Lung (tissue), 12 donors: ENCODE measurements at regions not wholly inside any gene's neighbourhood (a gene's known extent, or its start where the extent isn't known, plus 50 kb on each side); places are given as distances from the start of the nearest gene placed in this dataset. TPM values are rescaled to one million over a fixed set of nuclear protein-coding genes. Genes with fewer than 3 reads are reported as not detected.
A peak's percentile ranks its signal among the peaks of the same experiment; 100 is the strongest.

Experiments used
- ATAC-seq: fragments of 200-7000 bp; cut with Tn5 transposase; one replicate; pipeline ENCODE4 v1.9.1; 2020; ENCODE audit warnings: moderate number of reproducible peaks; ENCODE audit not compliant: insufficient read depth, low FRiP score
- DNase-seq, 3 donors: peaks; one replicate each; pipeline ENCODE4 v3.0.0-alpha.2; 2013 to 2017
- H3K27ac ChIP-seq, 2 donors: one replicate each; pipeline ENCODE4 v1.5.1; 2013; ENCODE audit warnings: mild to moderate bottlenecking in 2 of 2, moderate library complexity in 2 of 2, control low read depth in 1 of 2, inconsistent platforms in 1 of 2, low read depth in 1 of 2, low read length in 1 of 2
- H3K27me3 ChIP-seq, 3 donors: one replicate each; pipeline ENCODE4 v1.5.1; 2013; ENCODE audit warnings: low read length in 2 of 3; ENCODE audit not compliant: control insufficient read depth in 3 of 3, insufficient read depth in 3 of 3
- H3K36me3 ChIP-seq, 4 donors: one replicate each; pipeline ENCODE4 v1.5.1; 2013; ENCODE audit warnings: low read length in 4 of 4, mild to moderate bottlenecking in 1 of 4, moderate library complexity in 1 of 4; ENCODE audit not compliant: control insufficient read depth in 4 of 4, insufficient read depth in 4 of 4
- H3K4me1 ChIP-seq, 5 donors: one replicate each; pipeline ENCODE4 v1.5.1; 2013; ENCODE audit warnings: low read length in 5 of 5, mild to moderate bottlenecking in 2 of 5, moderate library complexity in 1 of 5; ENCODE audit not compliant: control insufficient read depth in 5 of 5, insufficient read depth in 5 of 5
- H3K4me3 ChIP-seq: one replicate; pipeline ENCODE4 v1.5.1; 2013; ENCODE audit warnings: mild to moderate bottlenecking, control low read depth, moderate library complexity
- H3K9ac ChIP-seq, 2 donors: one replicate each; pipeline ENCODE4 v1.5.1; 2013; ENCODE audit warnings: low read length in 2 of 2, control low read depth in 1 of 2; ENCODE audit not compliant: insufficient read depth in 1 of 2
- H3K9me3 ChIP-seq, 4 donors: one replicate each; pipeline ENCODE4 v1.5.1; 2013; ENCODE audit warnings: low read length in 3 of 4, mild to moderate bottlenecking in 1 of 4, moderate library complexity in 1 of 4; ENCODE audit not compliant: control insufficient read depth in 4 of 4, insufficient read depth in 3 of 4
- WGBS, 2 donors: extraction: QIAGEN DNeasy Blood & Tissue Kit; methylation state at CpG; one replicate each; pipeline ENCODE4 v1.1.7; 2013; 5-methylcytosine and 5-hydroxymethylcytosine counted together
- small RNA-seq: library from RNA; depleted of rRNA; stranded (forward); fragments of <200 nt; gene quantifications from one replicate; pipeline ENCODE3, GENCODE V24; 2014; ENCODE audit warnings: low replicate concordance
- TF ChIP-seq, protein P1 (sequence below): IDR thresholded peaks from 2 replicates; pipeline ENCODE4 v1.5.1; 2012; ENCODE audit warnings: mild to moderate bottlenecking; ENCODE audit errors: control extremely low read depth, extremely low read depth
- donor health status: control.
- donor health status: control.
- donor health status: Bipolar disorder and iron deficiency.
- donor health status: healthy.
- donor health status: DM: yes; HTN: yes; CAD: no.

DNA sequence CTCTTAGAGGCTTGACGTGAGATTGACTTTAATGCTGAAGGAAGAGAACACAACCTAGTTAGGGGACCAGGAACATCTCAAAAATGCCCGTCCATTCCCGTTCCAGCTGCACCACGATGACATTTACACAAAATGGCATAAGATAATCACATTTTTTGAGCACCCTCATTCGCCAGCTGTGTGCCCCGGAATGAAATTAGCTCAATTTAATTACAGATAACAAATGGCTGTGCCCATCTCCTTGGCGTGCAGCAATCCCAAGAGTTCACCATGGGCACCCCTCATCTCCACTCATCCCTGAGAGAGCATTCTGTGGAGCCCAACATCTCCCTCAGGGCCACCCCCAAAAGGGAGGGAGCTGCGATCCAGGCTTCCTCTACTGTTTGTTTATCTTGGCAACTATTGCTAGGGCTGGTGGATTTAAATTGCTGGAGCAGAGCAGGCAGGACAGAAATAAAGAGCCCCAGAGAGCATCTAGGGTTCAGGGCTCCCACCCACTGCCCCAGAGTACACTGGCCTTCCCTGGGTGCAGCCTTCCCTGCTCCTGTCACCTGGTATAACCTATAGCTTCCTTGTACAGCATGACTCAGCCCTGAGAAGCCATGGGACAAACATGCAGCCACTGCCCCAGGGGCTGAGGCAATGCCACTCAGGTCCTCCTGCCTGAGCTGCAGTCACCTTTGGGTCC lies 263.5 kb downstream of the ZEB1 start:
- peak; percentile 55 to 78 (median 72) for DNase-seq
- no peak overlapping the region for H3K4me3 ChIP-seq
- TF ChIP-seq, protein P1, sequence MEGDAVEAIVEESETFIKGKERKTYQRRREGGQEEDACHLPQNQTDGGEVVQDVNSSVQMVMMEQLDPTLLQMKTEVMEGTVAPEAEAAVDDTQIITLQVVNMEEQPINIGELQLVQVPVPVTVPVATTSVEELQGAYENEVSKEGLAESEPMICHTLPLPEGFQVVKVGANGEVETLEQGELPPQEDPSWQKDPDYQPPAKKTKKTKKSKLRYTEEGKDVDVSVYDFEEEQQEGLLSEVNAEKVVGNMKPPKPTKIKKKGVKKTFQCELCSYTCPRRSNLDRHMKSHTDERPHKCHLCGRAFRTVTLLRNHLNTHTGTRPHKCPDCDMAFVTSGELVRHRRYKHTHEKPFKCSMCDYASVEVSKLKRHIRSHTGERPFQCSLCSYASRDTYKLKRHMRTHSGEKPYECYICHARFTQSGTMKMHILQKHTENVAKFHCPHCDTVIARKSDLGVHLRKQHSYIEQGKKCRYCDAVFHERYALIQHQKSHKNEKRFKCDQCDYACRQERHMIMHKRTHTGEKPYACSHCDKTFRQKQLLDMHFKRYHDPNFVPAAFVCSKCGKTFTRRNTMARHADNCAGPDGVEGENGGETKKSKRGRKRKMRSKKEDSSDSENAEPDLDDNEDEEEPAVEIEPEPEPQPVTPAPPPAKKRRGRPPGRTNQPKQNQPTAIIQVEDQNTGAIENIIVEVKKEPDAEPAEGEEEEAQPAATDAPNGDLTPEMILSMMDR, result no peak
- 41 to 52% methylated on average over 8 of the region's 8 CpGs for WGBS, 2 donors
- peaks cover 0 to 6% (median 0%) of the 10 kb centered on the region in 4 donors for H3K9me3 ChIP-seq
- H3K36me3 ChIP-seq, result no peaks in the 10 kb centered on the region
- H3K27ac ChIP-seq, result peak overlapping the region in 1 of 2 donors; percentile 34
- peaks cover 0 to 23% (median 10%) of the 10 kb centered on the region in 5 donors for H3K4me1 ChIP-seq
- ATAC-seq, result no peak
- H3K9ac ChIP-seq, result no peak overlapping the region
- no peaks in the 10 kb centered on the region for H3K27me3 ChIP-seq

DNA sequence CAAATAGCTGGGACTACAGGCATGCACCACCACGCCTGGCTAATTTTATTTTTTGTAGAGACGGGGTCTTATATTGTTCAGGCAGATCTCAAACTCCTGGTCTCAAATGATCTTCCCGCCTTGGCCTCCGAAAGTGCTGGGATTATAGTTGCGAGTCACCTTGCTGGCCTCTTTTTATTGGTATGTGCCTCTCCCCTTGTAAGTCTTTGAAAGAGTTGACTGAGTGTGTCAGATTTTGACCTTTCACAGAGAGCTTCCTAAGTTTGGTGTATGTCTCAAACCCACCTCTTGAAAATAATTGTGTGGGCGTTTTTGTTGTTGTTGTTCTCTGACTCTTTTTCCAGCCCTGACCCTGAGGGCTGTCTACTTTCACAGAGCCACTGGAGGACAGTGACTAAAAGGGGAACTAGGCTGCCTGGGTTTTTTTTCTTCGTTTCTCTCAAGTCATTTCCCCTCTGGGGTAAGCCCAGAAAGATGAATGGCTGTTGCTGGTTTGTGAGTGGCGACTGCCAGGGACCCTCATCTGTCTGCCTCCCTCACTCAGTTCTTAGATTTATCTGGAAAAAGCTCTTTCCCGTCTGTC lies 262.8 kb downstream of the ZEB1 start:
- Histone ChIP-seq H3K9me3 (peaks cover 0 to 2% (median under 1%) of the 10 kb centered on the region in 4 donors), H3K27me3 (no peaks in the 10 kb centered on the region), H3K4me1 (peaks cover 0 to 23% (median 10%) of the 10 kb centered on the region in 5 donors), H3K36me3 (no peaks in the 10 kb centered on the region), H3K9ac (no peak overlapping the region), H3K27ac (no peak overlapping the region), H3K4me3 (no peak overlapping the region)
- 51 to 63% methylated on average over 9 of the region's 9 CpGs for WGBS, 2 donors
- TF ChIP-seq, protein P1, result no peak
- DNase-seq (no peak), ATAC-seq (no peak)

GRCh38 chr10:31580646-31581045 lies 261.6 kb downstream of the ZEB1 start:
- ATAC-seq, result no peak

More at GRCh38 chr10:31580646-31581045, 261.6 kb downstream of the ZEB1 start:
- Histone ChIP-seq H3K9me3 (peaks cover 0 to 2% (median under 1%) of the 10 kb centered on the region in 4 donors), H3K4me1 (peaks cover 0 to 23% (median 10%) of the 10 kb centered on the region in 5 donors), H3K27me3 (no peaks in the 10 kb centered on the region), H3K4me3 (no peak overlapping the region), H3K9ac (no peak overlapping the region), H3K27ac (no peak overlapping the region), H3K36me3 (no peaks in the 10 kb centered on the region)
- no peak for DNase-seq
- WGBS, 2 donors, result 66 to 76% methylated on average over 5 of the region's 5 CpGs
- TF ChIP-seq, protein P1, result no peak

Small RNAs in the stretch of these regions (small RNA-seq; reads per million reads assigned to genes)
- not detected for gene AL161935.2
